GM23338 (cell line): ENCODE measurements at regions not wholly inside any gene's neighbourhood (a gene's known extent, or its start where the extent isn't known, plus 50 kb on each side); places are given as distances from the start of the nearest gene placed in this dataset.

Source experiments
- ATAC-seq: fragments of 200-7000 bp; cut with Tn5 transposase; 3 replicates; pipeline ENCODE4 v1.9.1; 2020
- DNase-seq: peaks from one replicate; pipeline ENCODE4 v3.0.0-alpha.2; 2015; ENCODE audit warnings: low spot score
- H2AFZ ChIP-seq: fragments of 200-600 bp; sonication (generic); 2 replicates; pipeline ENCODE4 v1.8.0; 2016; ENCODE audit warnings: antibody characterized with exemption, mild to moderate bottlenecking, moderate library complexity
- H3F3A ChIP-seq: fragments of 200-600 bp; sonication (generic); replicated peaks from 2 replicates; pipeline ENCODE4 v1.8.0; 2017; ENCODE audit warnings: antibody characterized with exemption, mixed run types, low read depth
- H3K27ac ChIP-seq: fragments of 200-600 bp; sonication (generic); 2 replicates; pipeline ENCODE4 v1.6.1; 2016; ENCODE audit warnings: low read depth
- H3K27me3 ChIP-seq: fragments of 200-600 bp; sonication (generic); 2 replicates; pipeline ENCODE4 v1.8.0; 2016; ENCODE audit warnings: mild to moderate bottlenecking, mixed run types, moderate library complexity; ENCODE audit not compliant: insufficient read depth
- H3K36me3 ChIP-seq: fragments of 200-600 bp; sonication (generic); 2 replicates; pipeline ENCODE4 v1.8.0; 2016; ENCODE audit warnings: mild to moderate bottlenecking; ENCODE audit not compliant: insufficient read depth
- H3K4me1 ChIP-seq: fragments of 200-600 bp; sonication (generic); 2 replicates; pipeline ENCODE4 v1.8.0; 2016; ENCODE audit warnings: mild to moderate bottlenecking, moderate library complexity; ENCODE audit not compliant: insufficient read depth
- H3K4me2 ChIP-seq: fragments of 200-600 bp; sonication (generic); 2 replicates; pipeline ENCODE4 v1.7.1; 2017; ENCODE audit warnings: mixed run types
- H3K4me3 ChIP-seq: fragments of 200-600 bp; sonication (generic); 2 replicates; pipeline ENCODE4 v1.6.1; 2016; ENCODE audit warnings: mixed run types
- H3K79me2 ChIP-seq: fragments of 200-600 bp; sonication (generic); replicated peaks from 2 replicates; pipeline ENCODE4 v1.8.0; 2017; ENCODE audit warnings: mild to moderate bottlenecking; ENCODE audit not compliant: insufficient read depth
- H3K9me2 ChIP-seq: fragments of 200-600 bp; sonication (generic); 2 replicates; pipeline ENCODE4 v1.8.0; 2017; ENCODE audit not compliant: insufficient read depth
- H4K20me1 ChIP-seq: fragments of 200-600 bp; sonication (generic); replicated peaks from 2 replicates; pipeline ENCODE4 v1.8.0; 2017; ENCODE audit warnings: mild to moderate bottlenecking; ENCODE audit not compliant: insufficient read depth
- H3K27ac Mint-ChIP-seq: 2 replicates; pipeline ENCODE4 v1.8.0; 2020; ENCODE audit warnings: inconsistent platforms, mild to moderate bottlenecking, moderate library complexity, mixed read lengths
- H3K27me3 Mint-ChIP-seq: 3 replicates; pipeline ENCODE4 v1.8.0; 2022; ENCODE audit warnings: low read depth, mild to moderate bottlenecking, moderate library complexity, mixed read lengths, inconsistent platforms; ENCODE audit not compliant: insufficient read depth, poor library complexity
- H3K36me3 Mint-ChIP-seq: 3 replicates; pipeline ENCODE4 v1.8.0; 2021; ENCODE audit warnings: low read depth, mild to moderate bottlenecking, inconsistent platforms, moderate library complexity, mixed read lengths
- H3K4me1 Mint-ChIP-seq: 3 replicates; pipeline ENCODE4 v1.8.0; 2020; ENCODE audit warnings: mild to moderate bottlenecking, inconsistent platforms, mixed read lengths
- H3K4me3 Mint-ChIP-seq: 3 replicates; pipeline ENCODE4 v1.8.0; 2021; ENCODE audit warnings: moderate library complexity, mild to moderate bottlenecking, inconsistent platforms, mixed read lengths
- H3K9me3 Mint-ChIP-seq: 3 replicates; pipeline ENCODE4 v1.8.0; 2020; ENCODE audit warnings: moderate library complexity, mild to moderate bottlenecking, inconsistent platforms, mixed read lengths
- CREB1 ChIP-seq: fragments of 250-450 bp; sonication (Bioruptor Pico); IDR thresholded peaks from 2 replicates; pipeline ENCODE4 v1.5.0; 2020; ENCODE audit warnings: low read depth, mild to moderate bottlenecking, moderate library complexity
- EZH2 ChIP-seq: fragments of 200-600 bp; sonication (generic); IDR thresholded peaks from one replicate; pipeline ENCODE4 v1.8.0; 2017; ENCODE audit warnings: antibody characterized with exemption, mild to moderate bottlenecking, low read depth; ENCODE audit not compliant: unreplicated experiment
- JUNB ChIP-seq: IDR thresholded peaks from one replicate; pipeline ENCODE4 v1.6.1; 2016; ENCODE audit warnings: antibody characterized with exemption; ENCODE audit not compliant: unreplicated experiment
- NANOG ChIP-seq: IDR thresholded peaks from 2 replicates; pipeline ENCODE4 v1.6.1; 2016; ENCODE audit warnings: antibody characterized with exemption, borderline replicate concordance
- STAT1 ChIP-seq: IDR thresholded peaks from one replicate; pipeline ENCODE4 v1.6.1; 2016; ENCODE audit warnings: antibody characterized with exemption; ENCODE audit not compliant: unreplicated experiment
- ZNF114 ChIP-seq: fragments of 250-450 bp; sonication (Bioruptor Pico); IDR thresholded peaks from 2 replicates; pipeline ENCODE4 v1.5.0; 2020; ENCODE audit warnings: mild to moderate bottlenecking, moderate library complexity
- ZNF331 ChIP-seq: fragments of 250-450 bp; sonication (Bioruptor Pico); IDR thresholded peaks from 2 replicates; pipeline ENCODE4 v1.5.0; 2020; ENCODE audit warnings: low read depth, mild to moderate bottlenecking, moderate library complexity
- TF ChIP-seq, protein P1 (sequence below), 2 experiments: fragments of 200-600 bp in 1 of 2; sonication (generic) in 1 of 2; conservative IDR thresholded peaks; 2 replicates each; pipeline versions ENCODE4 v1.5.1 to v1.6.1; 2016 to 2017; ENCODE audit warnings: antibody characterized with exemption in 2 of 2, low read depth in 2 of 2, mild to moderate bottlenecking in 2 of 2, moderate library complexity in 1 of 2
- TF ChIP-seq, protein P2 (sequence below): IDR thresholded peaks from one replicate; pipeline ENCODE4 v1.6.1; 2018; ENCODE audit warnings: antibody characterized with exemption; ENCODE audit not compliant: unreplicated experiment
- TF ChIP-seq, protein P3 (sequence below): fragments of 250-450 bp; sonication (Bioruptor Pico); IDR thresholded peaks from 2 replicates; pipeline ENCODE4 v1.5.0; 2020; ENCODE audit warnings: mild to moderate bottlenecking, moderate library complexity

DNA sequence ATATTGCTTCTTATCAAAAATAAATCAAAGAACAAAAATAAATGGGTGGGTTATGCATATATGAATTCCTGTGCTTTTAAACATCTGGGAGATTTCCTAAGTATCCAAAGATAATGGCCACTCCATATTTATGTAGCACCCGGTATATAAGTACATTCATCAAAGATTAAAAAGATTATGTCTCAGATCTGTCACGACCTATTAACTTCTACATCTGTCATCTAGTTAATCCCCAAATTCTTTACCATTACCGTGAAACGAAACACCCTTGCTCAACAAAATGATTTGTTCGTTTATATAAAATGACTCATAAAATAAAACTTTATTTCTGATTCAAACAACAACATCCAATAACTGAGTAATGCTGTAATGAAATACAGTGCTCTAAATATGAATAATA, 64.8 kb upstream of the FOXQ1 start:
- ATAC-seq (no peak), DNase-seq (no peak)
- TF ChIP-seq ZNF331 (CRISPR knock-in tag): no peak
- no peak for TF ChIP-seq JUNB
- TF ChIP-seq, protein P1, sequence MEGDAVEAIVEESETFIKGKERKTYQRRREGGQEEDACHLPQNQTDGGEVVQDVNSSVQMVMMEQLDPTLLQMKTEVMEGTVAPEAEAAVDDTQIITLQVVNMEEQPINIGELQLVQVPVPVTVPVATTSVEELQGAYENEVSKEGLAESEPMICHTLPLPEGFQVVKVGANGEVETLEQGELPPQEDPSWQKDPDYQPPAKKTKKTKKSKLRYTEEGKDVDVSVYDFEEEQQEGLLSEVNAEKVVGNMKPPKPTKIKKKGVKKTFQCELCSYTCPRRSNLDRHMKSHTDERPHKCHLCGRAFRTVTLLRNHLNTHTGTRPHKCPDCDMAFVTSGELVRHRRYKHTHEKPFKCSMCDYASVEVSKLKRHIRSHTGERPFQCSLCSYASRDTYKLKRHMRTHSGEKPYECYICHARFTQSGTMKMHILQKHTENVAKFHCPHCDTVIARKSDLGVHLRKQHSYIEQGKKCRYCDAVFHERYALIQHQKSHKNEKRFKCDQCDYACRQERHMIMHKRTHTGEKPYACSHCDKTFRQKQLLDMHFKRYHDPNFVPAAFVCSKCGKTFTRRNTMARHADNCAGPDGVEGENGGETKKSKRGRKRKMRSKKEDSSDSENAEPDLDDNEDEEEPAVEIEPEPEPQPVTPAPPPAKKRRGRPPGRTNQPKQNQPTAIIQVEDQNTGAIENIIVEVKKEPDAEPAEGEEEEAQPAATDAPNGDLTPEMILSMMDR (conservative IDR thresholded peaks at IDR 0.05; ENCODE audit: low read depth in 2 of 2): no peak
- TF ChIP-seq, protein P2, sequence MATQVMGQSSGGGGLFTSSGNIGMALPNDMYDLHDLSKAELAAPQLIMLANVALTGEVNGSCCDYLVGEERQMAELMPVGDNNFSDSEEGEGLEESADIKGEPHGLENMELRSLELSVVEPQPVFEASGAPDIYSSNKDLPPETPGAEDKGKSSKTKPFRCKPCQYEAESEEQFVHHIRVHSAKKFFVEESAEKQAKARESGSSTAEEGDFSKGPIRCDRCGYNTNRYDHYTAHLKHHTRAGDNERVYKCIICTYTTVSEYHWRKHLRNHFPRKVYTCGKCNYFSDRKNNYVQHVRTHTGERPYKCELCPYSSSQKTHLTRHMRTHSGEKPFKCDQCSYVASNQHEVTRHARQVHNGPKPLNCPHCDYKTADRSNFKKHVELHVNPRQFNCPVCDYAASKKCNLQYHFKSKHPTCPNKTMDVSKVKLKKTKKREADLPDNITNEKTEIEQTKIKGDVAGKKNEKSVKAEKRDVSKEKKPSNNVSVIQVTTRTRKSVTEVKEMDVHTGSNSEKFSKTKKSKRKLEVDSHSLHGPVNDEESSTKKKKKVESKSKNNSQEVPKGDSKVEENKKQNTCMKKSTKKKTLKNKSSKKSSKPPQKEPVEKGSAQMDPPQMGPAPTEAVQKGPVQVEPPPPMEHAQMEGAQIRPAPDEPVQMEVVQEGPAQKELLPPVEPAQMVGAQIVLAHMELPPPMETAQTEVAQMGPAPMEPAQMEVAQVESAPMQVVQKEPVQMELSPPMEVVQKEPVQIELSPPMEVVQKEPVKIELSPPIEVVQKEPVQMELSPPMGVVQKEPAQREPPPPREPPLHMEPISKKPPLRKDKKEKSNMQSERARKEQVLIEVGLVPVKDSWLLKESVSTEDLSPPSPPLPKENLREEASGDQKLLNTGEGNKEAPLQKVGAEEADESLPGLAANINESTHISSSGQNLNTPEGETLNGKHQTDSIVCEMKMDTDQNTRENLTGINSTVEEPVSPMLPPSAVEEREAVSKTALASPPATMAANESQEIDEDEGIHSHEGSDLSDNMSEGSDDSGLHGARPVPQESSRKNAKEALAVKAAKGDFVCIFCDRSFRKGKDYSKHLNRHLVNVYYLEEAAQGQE: no peak
- TF ChIP-seq EZH2: no peak
- no peak for TF ChIP-seq ZNF114 (CRISPR knock-in tag)
- no peak for TF ChIP-seq NANOG
- no peak for TF ChIP-seq CREB1 (CRISPR knock-in tag)
- TF ChIP-seq, protein P3, sequence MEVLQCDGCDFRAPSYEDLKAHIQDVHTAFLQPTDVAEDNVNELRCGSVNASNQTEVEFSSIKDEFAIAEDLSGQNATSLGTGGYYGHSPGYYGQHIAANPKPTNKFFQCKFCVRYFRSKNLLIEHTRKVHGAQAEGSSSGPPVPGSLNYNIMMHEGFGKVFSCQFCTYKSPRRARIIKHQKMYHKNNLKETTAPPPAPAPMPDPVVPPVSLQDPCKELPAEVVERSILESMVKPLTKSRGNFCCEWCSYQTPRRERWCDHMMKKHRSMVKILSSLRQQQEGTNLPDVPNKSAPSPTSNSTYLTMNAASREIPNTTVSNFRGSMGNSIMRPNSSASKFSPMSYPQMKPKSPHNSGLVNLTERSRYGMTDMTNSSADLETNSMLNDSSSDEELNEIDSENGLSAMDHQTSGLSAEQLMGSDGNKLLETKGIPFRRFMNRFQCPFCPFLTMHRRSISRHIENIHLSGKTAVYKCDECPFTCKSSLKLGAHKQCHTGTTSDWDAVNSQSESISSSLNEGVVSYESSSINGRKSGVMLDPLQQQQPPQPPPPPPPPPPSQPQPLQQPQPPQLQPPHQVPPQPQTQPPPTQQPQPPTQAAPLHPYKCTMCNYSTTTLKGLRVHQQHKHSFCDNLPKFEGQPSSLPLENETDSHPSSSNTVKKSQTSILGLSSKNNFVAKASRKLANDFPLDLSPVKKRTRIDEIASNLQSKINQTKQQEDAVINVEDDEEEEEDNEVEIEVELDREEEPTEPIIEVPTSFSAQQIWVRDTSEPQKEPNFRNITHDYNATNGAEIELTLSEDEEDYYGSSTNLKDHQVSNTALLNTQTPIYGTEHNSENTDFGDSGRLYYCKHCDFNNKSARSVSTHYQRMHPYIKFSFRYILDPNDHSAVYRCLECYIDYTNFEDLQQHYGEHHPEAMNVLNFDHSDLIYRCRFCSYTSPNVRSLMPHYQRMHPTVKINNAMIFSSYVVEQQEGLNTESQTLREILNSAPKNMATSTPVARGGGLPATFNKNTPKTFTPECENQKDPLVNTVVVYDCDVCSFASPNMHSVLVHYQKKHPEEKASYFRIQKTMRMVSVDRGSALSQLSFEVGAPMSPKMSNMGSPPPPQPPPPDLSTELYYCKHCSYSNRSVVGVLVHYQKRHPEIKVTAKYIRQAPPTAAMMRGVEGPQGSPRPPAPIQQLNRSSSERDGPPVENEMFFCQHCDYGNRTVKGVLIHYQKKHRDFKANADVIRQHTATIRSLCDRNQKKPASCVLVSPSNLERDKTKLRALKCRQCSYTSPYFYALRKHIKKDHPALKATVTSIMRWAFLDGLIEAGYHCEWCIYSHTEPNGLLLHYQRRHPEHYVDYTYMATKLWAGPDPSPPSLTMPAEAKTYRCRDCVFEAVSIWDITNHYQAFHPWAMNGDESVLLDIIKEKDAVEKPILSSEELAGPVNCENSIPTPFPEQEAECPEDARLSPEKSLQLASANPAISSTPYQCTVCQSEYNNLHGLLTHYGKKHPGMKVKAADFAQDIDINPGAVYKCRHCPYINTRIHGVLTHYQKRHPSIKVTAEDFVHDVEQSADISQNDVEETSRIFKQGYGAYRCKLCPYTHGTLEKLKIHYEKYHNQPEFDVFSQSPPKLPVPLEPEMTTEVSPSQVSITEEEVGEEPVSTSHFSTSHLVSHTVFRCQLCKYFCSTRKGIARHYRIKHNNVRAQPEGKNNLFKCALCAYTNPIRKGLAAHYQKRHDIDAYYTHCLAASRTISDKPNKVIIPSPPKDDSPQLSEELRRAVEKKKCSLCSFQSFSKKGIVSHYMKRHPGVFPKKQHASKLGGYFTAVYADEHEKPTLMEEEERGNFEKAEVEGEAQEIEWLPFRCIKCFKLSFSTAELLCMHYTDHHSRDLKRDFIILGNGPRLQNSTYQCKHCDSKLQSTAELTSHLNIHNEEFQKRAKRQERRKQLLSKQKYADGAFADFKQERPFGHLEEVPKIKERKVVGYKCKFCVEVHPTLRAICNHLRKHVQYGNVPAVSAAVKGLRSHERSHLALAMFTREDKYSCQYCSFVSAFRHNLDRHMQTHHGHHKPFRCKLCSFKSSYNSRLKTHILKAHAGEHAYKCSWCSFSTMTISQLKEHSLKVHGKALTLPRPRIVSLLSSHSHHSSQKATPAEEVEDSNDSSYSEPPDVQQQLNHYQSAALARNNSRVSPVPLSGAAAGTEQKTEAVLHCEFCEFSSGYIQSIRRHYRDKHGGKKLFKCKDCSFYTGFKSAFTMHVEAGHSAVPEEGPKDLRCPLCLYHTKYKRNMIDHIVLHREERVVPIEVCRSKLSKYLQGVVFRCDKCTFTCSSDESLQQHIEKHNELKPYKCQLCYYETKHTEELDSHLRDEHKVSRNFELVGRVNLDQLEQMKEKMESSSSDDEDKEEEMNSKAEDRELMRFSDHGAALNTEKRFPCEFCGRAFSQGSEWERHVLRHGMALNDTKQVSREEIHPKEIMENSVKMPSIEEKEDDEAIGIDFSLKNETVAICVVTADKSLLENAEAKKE (CRISPR knock-in tag): no peak
- TF ChIP-seq STAT1: no peak
- 0 out of 2 replicates have a peak, but pooled peaks cover 5% of the 10 kb centered on the region for H3K9me2 ChIP-seq
- Mint-ChIP-seq H3K4me3 (no peak overlapping the region), H3K36me3 (no peaks in the 10 kb centered on the region), H3K9me3 (no peaks in the 10 kb centered on the region), H3K4me1 (peaks cover 2% of the 10 kb centered on the region; the same call in 2 of the 3 replicates), H3K27ac (no peak overlapping the region), H3K27me3 (no peaks in the 10 kb centered on the region)
- no peaks in the 10 kb centered on the region for H4K20me1 ChIP-seq
- H3K27me3 ChIP-seq: no peaks in the 10 kb centered on the region
- H3K4me3 ChIP-seq: no peak overlapping the region
- no peaks in the 10 kb centered on the region for H3K79me2 ChIP-seq
- no peaks in the 10 kb centered on the region for H3F3A ChIP-seq
- no peak overlapping the region for H2AFZ ChIP-seq
- H3K27ac ChIP-seq: no peak overlapping the region
- no peak overlapping the region for H3K4me2 ChIP-seq
- no peaks in the 10 kb centered on the region for H3K36me3 ChIP-seq
- no peaks in the 10 kb centered on the region for H3K4me1 ChIP-seq
